ENCODE measurements at regions not wholly inside any gene's neighbourhood (a gene's known extent, or its start where the extent isn't known, plus 50 kb on each side); places are given as distances from the start of the nearest gene placed in this dataset.

DNA sequence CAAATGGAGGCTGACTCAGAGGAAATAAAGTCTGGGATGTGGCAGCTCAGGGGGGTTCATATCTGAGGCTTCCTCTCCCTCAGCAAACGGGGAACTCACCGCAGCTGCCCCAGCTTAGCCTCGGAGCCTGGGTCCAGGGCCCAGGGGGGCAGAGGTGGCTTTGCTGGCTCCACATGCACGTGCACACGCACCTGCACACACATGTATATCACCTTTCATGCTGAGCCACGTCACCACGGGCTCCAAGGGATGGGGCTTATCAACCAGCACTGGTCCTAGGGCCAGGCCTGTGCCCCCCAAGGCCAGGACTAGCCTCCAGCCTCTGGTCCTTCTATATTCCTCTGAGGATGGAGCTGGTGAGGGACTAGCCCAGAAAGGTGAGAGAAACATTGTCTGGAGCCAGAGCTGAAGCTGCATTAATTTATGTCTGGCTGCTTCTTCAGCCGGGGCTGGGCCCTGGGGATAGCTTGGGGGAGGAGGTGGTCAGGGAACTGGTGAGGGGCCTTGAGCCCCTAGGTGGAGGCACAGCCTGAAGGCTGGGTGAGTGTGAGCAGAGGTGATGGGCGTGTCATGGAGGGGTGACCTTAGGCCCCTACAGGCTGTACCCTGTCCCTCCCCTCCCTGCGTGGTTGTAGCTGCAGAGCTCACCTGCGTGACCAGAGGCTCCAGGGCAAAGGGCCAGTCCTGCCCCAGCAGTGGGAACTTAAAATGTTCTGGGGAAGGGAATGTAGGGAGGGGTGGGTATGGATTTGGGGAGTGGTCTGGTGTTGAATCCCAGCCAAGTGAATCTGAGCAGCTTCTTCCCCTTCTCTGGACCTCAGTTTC is 520.8 kb downstream of the PTPRU start:
- DNase-seq (ENCODE audit: low read depth, low spot score): no peak
- H3K79me2 ChIP-seq (ENCODE audit: control insufficient read depth, insufficient read depth, low read length): no peaks in the 10 kb centered on the region
- H3K27me3 ChIP-seq (replicated peaks in 1 of 2; ENCODE audit: control insufficient read depth in 2 of 2, insufficient read depth in 2 of 2, low read length in 1 of 2): no peaks in the 10 kb centered on the region
- no peak overlapping the region for H3K4me3 ChIP-seq
- H3K9me3 ChIP-seq (replicated peaks; ENCODE audit: control insufficient read depth, insufficient read depth, low read length): no peaks in the 10 kb centered on the region
- FAIRE-seq: no peak
- ATAC-seq: no peak
- H3K9ac ChIP-seq (ENCODE audit: control insufficient read depth, insufficient read depth, low read length): no peak overlapping the region
- no peaks in the 10 kb centered on the region for H3K36me3 ChIP-seq (ENCODE audit: control insufficient read depth in 2 of 2, insufficient read depth in 2 of 2, low read length in 1 of 2)
- BruUV-seq (replicated peaks): no TSS peak
- H3K4me1 ChIP-seq (ENCODE audit: control insufficient read depth, insufficient read depth, low read length): no peaks in the 10 kb centered on the region
- no peak overlapping the region for H3K4me2 ChIP-seq (ENCODE audit: control insufficient read depth, insufficient read depth)
- POLR2A ChIA-PET: no interaction called here
- WGBS (ENCODE audit: insufficient coverage, insufficient replicate concordance, low lambda C conversion rate, missing lambda C conversion rate): 3% methylated on average over 11 of the region's 11 CpGs
- SMC1A ChIA-PET (ENCODE audit: uncharacterized antibody, unreplicated experiment): no interaction called here
- H3K27ac ChIP-seq (ENCODE audit: control insufficient read depth, insufficient read depth): no peak overlapping the region
- RAD21 ChIA-PET (ENCODE audit: unreplicated experiment): no interaction called here
- CTCF ChIA-PET: no interaction called here
- no peaks in the 10 kb centered on the region; the same call in 1 of the 2 replicates for H4K20me1 ChIP-seq (ENCODE audit: control insufficient read depth, insufficient read depth)
- no peak overlapping the region for H2AFZ ChIP-seq (ENCODE audit: control insufficient read depth, low read depth, low read length)
- in situ Hi-C loops (cut with MboI): no loop called here
- intact Hi-C loops (cut with micrococcal nuclease; ENCODE audit: unreplicated experiment): no loop called here
- TF ChIP-seq ESRRA (IDR thresholded peaks at IDR 0.05; ENCODE audit: low read length) (no peak), HCFC1 (IDR thresholded peaks at IDR 0.05; ENCODE audit: low read length) (no peak), BCL11A (IDR thresholded peaks at IDR 0.05; ENCODE audit: low read depth, low read length) (no peak), POLR2AphosphoS5 (IDR thresholded peaks at IDR 0.05; ENCODE audit: low read length) (no peak), EZH2 (IDR thresholded peaks at IDR 0.05; ENCODE audit: borderline replicate concordance, control insufficient read depth, low read depth, low read length) (no peak), TCF3 (IDR thresholded peaks at IDR 0.05; ENCODE audit: borderline replicate concordance, insufficient read depth, low read depth, low read length) (no peak), RAD51 (IDR thresholded peaks at IDR 0.05) (no peak), SIN3A (IDR thresholded peaks at IDR 0.05; ENCODE audit: low read depth, low read length) (no peak), BACH1 (IDR thresholded peaks at IDR 0.05; ENCODE audit: borderline replicate concordance) (no peak), NBN (IDR thresholded peaks at IDR 0.05) (no peak), CHD4 (IDR thresholded peaks at IDR 0.05) (no peak), STAT1 (conservative IDR thresholded peaks at IDR 0.05) (no peak), EED (IDR thresholded peaks at IDR 0.05; ENCODE audit: low read depth) (no peak), EGR1 (IDR thresholded peaks at IDR 0.05; ENCODE audit: borderline replicate concordance in 1 of 2, low read depth in 2 of 2, low read length in 2 of 2) (no peak)
- TF ChIP-seq, protein P1, sequence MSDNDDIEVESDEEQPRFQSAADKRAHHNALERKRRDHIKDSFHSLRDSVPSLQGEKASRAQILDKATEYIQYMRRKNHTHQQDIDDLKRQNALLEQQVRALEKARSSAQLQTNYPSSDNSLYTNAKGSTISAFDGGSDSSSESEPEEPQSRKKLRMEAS (IDR thresholded peaks at IDR 0.05; ENCODE audit: low read depth, low read length): no peak
- TF ChIP-seq, protein P2, sequence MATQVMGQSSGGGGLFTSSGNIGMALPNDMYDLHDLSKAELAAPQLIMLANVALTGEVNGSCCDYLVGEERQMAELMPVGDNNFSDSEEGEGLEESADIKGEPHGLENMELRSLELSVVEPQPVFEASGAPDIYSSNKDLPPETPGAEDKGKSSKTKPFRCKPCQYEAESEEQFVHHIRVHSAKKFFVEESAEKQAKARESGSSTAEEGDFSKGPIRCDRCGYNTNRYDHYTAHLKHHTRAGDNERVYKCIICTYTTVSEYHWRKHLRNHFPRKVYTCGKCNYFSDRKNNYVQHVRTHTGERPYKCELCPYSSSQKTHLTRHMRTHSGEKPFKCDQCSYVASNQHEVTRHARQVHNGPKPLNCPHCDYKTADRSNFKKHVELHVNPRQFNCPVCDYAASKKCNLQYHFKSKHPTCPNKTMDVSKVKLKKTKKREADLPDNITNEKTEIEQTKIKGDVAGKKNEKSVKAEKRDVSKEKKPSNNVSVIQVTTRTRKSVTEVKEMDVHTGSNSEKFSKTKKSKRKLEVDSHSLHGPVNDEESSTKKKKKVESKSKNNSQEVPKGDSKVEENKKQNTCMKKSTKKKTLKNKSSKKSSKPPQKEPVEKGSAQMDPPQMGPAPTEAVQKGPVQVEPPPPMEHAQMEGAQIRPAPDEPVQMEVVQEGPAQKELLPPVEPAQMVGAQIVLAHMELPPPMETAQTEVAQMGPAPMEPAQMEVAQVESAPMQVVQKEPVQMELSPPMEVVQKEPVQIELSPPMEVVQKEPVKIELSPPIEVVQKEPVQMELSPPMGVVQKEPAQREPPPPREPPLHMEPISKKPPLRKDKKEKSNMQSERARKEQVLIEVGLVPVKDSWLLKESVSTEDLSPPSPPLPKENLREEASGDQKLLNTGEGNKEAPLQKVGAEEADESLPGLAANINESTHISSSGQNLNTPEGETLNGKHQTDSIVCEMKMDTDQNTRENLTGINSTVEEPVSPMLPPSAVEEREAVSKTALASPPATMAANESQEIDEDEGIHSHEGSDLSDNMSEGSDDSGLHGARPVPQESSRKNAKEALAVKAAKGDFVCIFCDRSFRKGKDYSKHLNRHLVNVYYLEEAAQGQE (IDR thresholded peaks at IDR 0.05; ENCODE audit: low read depth, low read length): no peak
- TF ChIP-seq, protein P3, sequence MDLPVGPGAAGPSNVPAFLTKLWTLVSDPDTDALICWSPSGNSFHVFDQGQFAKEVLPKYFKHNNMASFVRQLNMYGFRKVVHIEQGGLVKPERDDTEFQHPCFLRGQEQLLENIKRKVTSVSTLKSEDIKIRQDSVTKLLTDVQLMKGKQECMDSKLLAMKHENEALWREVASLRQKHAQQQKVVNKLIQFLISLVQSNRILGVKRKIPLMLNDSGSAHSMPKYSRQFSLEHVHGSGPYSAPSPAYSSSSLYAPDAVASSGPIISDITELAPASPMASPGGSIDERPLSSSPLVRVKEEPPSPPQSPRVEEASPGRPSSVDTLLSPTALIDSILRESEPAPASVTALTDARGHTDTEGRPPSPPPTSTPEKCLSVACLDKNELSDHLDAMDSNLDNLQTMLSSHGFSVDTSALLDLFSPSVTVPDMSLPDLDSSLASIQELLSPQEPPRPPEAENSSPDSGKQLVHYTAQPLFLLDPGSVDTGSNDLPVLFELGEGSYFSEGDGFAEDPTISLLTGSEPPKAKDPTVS (IDR thresholded peaks at IDR 0.05; ENCODE audit: low read depth, low read length): no peak
- TF ChIP-seq, protein P4, sequence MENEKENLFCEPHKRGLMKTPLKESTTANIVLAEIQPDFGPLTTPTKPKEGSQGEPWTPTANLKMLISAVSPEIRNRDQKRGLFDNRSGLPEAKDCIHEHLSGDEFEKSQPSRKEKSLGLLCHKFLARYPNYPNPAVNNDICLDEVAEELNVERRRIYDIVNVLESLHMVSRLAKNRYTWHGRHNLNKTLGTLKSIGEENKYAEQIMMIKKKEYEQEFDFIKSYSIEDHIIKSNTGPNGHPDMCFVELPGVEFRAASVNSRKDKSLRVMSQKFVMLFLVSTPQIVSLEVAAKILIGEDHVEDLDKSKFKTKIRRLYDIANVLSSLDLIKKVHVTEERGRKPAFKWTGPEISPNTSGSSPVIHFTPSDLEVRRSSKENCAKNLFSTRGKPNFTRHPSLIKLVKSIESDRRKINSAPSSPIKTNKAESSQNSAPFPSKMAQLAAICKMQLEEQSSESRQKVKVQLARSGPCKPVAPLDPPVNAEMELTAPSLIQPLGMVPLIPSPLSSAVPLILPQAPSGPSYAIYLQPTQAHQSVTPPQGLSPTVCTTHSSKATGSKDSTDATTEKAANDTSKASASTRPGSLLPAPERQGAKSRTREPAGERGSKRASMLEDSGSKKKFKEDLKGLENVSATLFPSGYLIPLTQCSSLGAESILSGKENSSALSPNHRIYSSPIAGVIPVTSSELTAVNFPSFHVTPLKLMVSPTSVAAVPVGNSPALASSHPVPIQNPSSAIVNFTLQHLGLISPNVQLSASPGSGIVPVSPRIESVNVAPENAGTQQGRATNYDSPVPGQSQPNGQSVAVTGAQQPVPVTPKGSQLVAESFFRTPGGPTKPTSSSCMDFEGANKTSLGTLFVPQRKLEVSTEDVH (IDR thresholded peaks at IDR 0.05; ENCODE audit: low read depth, partially characterized antibody): no peak
